GM21423 (cell line): ENCODE measurements at regions not wholly inside any gene's neighbourhood (a gene's known extent, or its start where the extent isn't known, plus 50 kb on each side); places are given as distances from the start of the nearest gene placed in this dataset.
A peak's percentile ranks its signal among the peaks of the same experiment; 100 is the strongest.
"Not testable (repeated sequence)": the region's sequence is repeated elsewhere in the genome, so short reads cannot be mapped to it uniquely, and the experiment has no call there.

Experiments
- ATAC-seq: cut with Tn5 transposase; IDR thresholded peaks from one replicate; pipeline ENCODE4 v1.9.1; 2021; ENCODE audit warnings: mild to moderate bottlenecking, moderate library complexity; ENCODE audit not compliant: unreplicated experiment

DNA sequence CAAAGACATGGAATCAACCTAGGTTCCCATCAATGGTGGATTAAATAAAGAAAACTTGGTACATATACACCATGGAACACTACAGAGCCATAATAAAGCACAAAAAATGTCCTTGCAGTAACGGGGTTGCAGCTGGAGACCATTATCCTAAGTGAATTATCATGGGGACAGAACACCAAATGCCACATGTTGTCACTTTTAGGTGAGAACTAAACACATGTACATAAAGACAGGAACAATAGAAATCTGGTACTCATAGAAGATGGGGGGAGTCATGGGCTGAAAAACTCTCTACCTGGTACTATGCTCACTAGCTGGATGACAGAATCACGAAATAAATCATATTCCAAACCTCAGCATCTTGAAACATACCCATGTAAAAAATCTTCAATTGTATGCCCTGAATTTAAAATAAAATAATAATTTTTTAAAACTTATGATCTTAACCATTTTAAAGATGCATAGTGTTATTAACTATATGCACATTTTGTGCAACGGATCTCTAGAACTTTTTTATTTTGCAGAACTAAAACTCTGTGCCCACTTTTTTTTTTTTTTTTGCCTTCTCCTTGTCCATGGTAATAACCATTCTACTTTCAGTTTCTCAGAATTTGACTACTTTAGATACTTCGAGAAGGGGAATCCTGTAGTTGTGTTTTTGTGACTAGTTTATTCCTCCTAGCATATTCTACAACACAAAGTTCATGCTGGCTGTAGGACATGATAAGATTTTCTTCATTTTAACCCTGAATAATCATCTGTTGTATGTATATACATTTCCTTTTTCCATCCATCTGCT is 1081.6 kb upstream of the ACO1 start:
- peak; percentile 67 for ATAC-seq

DNA sequence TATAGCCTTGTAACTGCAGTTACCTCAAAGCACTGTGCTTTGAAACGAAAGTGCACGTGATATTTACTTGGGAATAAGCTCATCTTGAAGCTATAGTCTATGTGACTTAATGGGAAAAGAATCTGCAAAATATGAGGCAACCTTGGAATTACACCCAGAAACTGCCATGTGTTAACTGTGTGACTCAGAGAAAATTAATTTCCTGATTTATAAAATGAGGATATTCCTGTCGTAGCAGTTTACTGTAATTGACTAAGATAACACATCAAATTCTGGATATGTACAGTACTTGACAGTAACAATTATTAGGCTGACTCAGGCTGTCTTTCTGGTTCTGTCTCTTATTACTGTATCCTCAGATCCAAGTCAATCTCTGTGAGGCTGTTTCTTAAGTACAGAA is 1079.9 kb upstream of the ACO1 start:
- ATAC-seq = no peak

- no peak for ATAC-seq
These were observed 1070.2 kb upstream of the ACO1 start for GRCh38 chr9:31314241-31314640.

DNA sequence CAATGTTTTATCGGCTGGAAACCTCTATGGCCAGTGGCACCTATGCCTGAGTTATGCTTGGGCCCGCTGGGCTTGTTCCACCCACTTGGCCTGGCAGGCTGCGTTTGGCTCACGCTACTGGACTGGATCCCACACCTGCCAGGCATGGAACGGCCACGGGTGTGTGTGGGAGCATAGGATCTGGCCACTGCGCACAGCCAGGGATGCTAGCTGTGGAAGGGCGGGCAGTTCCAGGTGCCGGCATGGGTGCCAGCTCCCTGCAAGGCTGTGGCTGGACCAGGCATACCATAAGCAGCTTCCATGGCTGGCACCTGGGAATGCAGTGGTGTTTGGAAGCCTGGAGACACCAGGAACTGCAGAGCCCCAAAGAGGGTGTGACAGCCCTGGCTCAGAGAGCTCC is 1063.9 kb upstream of the ACO1 start:
- ATAC-seq = no peak

DNA sequence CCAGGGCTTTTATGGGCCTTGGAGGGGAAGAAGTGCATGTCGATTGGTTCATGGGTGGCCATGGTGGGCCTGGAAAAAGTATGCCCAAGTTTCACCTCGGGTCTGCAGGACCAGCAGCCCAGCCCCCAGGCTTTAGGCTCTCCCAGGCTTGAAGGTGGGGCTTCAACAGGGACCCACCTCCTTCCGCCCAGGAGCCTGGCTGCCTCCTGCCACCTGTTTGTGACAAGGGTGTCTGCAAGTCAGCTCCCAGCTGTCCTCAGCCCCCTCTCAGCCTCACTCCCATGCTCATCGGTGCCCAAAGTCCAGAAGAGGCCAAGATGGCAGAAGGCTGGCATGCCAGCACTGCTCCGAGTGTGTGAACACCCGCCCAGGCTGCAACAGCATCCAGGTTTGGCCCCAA is 1063.2 kb upstream of the ACO1 start:
- ATAC-seq = no peak

- no peak for ATAC-seq
These were observed 1062.8 kb upstream of the ACO1 start for GRCh38 chr9:31321686-31322085.

- ATAC-seq = peak; percentile 61
These were observed 1060.6 kb upstream of the ACO1 start for GRCh38 chr9:31323726-31324444.

DNA sequence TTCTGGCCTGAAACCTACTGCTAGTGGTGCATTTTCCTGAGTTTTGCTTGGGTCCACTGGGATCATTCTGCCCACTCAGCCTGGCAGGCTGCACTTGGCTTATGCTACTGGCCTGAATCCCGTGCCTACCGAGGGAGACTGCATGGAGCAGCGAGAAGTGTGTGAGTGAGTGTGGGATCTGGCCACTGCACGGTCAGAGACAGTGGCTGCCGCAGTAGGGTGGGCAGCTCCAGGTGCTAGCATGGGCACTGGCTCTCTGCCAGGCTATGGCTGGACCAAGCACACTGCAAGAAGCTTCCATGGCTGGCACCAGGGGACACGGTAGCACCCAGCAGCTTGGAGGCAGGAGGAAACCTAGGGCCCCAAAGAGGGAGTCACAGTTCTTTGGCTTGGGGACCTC is 1058.7 kb upstream of the ACO1 start:
- no peak for ATAC-seq

DNA sequence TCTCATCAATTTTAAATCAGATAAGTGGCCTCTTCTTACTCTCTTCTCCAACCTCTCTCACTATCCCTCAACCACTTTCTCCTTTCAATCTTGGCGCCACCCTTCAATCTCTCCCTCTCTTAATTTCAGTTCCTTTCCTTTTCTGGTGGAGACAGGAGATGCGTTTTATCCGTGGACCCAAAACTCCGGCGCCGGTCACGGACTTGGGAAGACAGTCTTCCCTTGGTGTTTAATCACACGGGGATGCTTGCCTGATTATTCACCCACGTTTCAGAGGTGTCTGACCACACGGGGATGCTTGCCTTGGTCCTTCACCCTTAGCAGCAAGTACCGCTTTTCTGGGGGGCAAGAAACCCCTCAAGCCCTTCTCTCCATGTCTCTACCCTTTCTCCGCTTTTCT is 1057.6 kb upstream of the ACO1 start:
- not testable (repeated sequence) for ATAC-seq

DNA sequence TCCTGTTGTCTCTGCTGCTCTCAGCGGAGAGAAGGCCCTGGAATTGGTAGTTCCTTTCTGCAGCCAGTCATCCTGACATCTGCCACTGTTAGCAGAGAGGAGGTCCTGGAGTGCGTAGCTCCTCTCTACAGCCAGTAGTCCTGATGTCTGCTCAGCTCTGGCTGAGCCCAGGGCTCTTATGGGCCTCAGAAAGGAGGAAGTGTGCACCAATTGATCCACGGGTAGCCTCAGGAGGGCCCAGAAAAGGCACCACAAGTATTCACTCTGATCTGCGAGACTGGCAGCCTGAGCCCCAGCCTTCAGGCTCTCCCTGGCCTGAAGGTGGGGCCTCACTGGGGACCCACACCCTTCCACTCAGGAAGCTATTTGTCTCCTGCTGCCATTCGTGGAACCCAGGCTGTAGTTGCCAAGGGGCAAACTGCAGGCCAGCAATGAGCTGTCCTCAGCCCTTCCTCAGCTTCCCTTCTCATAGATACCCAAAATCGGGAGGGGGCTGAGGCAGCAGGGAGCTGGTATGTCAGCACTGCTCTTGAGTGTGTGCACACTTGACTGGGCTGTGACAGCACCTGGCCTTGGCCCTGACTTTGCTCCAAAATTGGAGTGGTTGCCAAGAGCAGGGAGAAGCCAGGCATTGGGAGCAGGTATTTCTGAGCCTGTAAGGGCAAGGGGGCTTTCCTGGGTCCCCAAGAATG is 1049.5 kb upstream of the ACO1 start:
- no peak for ATAC-seq

DNA sequence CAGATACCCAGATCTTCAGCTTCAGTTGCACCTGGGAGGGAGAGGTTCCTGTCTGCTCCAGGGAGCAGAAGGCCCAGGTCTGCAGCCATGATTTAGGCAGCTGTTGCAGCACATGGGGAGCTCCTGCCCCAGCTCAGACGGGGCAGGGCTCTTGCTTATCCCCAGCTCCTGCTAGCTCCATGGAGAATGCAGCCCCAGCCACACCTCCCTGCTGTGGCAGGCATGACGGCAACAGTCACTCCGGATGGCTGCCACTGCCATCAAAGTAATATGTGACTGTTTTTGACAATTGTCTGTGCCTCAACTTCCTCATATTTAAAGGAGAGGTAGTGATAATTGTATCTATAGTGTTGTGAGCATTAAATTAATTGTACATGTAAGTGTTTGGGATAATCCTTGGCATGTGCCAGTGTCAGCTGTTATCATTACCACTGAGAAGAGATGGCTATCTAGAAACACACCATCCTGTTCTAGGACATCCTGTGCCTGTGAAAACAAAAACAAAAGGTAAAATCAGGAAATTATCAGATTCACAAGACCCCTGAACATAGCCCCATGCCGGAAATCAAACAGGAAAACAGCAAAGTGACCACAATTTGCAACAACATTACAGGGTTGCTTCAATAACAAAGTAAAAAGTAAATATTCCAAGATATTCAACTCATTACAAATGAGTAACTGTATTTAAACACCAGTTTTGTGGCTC is 1048.8 kb upstream of the ACO1 start:
- ATAC-seq = no peak

DNA sequence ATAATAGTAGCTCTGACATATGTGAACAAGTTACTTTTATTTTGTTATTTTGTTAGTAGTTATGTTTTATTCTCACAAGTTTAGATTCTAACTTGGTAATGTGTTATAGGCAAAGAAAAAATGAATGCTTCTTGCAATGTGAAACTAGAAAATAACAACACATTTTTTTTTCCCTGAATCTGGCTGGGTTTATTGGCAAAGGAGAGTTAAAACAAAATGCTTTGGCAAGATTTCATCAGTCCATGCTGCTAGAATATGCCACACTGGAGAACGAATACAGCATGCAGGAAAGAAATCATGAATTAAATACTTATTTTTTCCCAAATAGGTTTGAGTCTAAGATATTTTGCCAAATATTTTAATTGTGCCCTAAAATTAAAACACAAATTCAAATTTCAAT is 1048.1 kb upstream of the ACO1 start:
- ATAC-seq = no peak

DNA sequence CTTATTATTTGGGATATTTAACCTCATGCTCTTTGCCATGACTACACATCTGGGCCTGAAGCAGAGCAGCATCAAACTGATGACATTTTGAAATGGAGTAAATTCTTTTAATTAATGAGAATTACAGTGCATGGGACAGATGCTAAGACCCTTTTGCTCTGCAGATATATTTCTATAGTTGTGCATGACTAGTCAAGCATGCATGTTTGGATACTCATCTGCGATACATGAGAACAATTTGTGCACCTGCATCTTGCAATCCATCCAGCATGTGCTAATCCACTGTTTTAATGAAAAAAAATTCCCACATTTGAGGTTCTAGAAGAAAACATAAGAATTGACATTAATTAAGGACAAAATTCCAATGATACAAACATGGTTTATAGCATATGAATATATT is 1047.6 kb upstream of the ACO1 start:
- ATAC-seq = no peak

- peak; percentile 99 for ATAC-seq
These were observed 1037.3 kb upstream of the ACO1 start for GRCh38 chr9:31347082-31347617.

- no peak for ATAC-seq
These were observed 1029.1 kb upstream of the ACO1 start for GRCh38 chr9:31355159-31355882.

DNA sequence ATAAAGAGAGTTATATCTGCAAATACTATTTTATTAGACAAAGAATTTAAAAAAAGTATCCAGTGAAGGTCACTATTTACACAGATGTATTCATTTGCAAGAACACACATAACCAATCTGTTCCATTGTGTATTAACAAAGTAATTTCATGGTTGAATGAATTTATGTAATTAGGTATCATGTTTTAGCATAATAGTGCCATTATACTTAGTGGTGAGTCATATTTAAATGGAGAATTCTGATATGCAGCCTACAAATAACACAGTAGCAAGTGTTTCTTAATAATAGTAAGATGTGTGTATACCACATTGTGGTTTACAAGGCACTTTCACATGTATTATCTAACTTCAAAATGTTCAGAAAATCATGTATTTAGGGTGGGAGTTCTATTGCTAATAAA is 1028.5 kb upstream of the ACO1 start:
- no peak for ATAC-seq

DNA sequence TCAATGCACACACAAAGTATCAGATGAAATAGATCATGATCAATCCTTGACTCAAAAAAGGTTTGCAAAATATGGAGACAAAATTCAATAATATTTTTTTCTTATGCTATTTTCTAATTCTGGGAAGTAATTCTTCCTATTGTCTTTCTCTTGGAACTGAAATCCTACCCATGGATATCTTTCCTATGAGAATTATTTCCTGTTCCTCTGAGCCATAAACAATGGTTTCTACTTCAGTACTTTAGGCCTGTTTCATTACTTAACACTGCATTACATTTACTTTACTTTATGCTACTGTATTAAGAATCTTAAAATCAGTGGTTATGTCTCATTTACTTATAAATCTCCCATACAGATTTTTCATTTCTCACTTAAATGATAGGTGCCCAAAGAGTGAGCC is 1025.4 kb upstream of the ACO1 start:
- no peak for ATAC-seq

DNA sequence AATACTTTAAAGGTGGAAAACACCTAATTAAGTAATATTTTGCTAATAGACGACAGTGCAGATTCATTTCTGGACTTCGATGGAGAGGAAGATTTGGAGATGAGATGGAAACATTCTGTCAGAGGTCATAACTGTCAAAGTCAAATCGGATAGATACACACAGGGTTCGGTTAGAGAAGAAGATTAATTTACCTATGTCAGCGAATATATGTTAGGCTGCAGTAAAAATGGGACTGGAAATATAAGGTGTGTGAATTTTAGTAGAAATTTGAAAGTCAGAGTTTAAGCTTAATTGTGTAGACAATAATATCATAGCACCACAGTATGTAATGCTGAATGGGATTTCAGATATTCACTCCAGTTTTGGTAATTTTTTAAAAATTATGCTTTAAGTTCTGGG is 1020.3 kb upstream of the ACO1 start:
- no peak for ATAC-seq

GRCh38 chr9:31372799-31373587 is 1011.5 kb upstream of the ACO1 start:
- no peak for ATAC-seq

- ATAC-seq = no peak
These were observed 1007.1 kb upstream of the ACO1 start for GRCh38 chr9:31377358-31377757.
